ENCODE measurements at regions not wholly inside any gene's neighbourhood (a gene's known extent, or its start where the extent isn't known, plus 50 kb on each side); places are given as distances from the start of the nearest gene placed in this dataset.

DNA sequence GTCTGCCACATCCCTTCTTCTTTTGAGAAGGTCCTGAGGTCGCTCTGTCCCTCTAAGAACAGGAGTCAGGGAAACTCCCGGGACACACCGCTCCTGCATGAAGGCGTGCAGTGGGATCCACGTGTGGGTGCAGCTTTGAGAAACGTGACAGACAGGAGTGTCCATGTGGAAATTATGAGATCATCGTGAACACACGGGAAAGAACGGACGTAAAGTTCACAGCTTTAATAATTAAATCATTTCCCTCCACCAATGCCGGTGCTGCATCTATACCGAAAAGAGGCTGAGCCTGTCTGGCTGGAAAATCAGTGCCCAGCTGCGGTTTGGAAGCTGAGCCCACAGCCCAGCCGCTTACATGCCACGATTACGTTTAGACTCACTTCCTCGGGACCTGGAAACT, 372.4 kb upstream of the SALL3 start:
- no peak overlapping the region for H3K4me3 ChIP-seq (ENCODE audit: low read depth, low read length)
- TF ChIP-seq, protein P1, sequence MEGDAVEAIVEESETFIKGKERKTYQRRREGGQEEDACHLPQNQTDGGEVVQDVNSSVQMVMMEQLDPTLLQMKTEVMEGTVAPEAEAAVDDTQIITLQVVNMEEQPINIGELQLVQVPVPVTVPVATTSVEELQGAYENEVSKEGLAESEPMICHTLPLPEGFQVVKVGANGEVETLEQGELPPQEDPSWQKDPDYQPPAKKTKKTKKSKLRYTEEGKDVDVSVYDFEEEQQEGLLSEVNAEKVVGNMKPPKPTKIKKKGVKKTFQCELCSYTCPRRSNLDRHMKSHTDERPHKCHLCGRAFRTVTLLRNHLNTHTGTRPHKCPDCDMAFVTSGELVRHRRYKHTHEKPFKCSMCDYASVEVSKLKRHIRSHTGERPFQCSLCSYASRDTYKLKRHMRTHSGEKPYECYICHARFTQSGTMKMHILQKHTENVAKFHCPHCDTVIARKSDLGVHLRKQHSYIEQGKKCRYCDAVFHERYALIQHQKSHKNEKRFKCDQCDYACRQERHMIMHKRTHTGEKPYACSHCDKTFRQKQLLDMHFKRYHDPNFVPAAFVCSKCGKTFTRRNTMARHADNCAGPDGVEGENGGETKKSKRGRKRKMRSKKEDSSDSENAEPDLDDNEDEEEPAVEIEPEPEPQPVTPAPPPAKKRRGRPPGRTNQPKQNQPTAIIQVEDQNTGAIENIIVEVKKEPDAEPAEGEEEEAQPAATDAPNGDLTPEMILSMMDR (IDR thresholded peaks at IDR 0.05; ENCODE audit: insufficient read depth, low read length), result no peak

DNA sequence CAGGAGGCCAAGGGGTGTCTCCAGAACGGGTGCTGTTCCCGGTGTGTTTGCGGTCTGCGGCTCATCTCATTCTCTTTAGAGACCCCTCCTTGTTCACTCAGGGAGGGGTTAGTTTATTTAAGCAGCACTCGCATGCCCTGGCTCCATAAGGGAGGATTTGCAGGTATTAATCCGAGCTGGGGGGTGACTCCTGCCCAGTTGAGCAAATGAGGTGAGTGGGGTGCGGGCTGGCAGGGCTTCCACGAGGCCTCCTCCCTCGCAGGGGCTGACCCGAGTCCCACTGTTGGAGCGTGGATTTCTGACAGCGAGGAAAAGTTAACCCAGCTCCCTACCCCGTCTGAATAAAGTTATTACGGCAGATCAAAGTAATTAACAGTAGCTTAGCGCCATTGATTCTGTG, 371.8 kb upstream of the SALL3 start:
- TF ChIP-seq, protein P1 (IDR thresholded peaks at IDR 0.05; ENCODE audit: insufficient read depth, low read length), result no peak
- no peak overlapping the region for H3K4me3 ChIP-seq (ENCODE audit: low read depth, low read length)
- no peak for DNase-seq (ENCODE audit: low read depth)

More for the DNA sequence above, 372.4 kb upstream of the SALL3 start:
- no peak for DNase-seq (ENCODE audit: low read depth)

GRCh38 chr18:78610179-78610578, 369.4 kb upstream of the SALL3 start:
- TF ChIP-seq, protein P1 (IDR thresholded peaks at IDR 0.05; ENCODE audit: insufficient read depth, low read length), result no peak
- H3K4me3 ChIP-seq (ENCODE audit: low read depth, low read length), result no peak overlapping the region
- no peak for DNase-seq (ENCODE audit: low read depth)

- DNase-seq (ENCODE audit: low read depth), result no peak
- TF ChIP-seq, protein P1 (IDR thresholded peaks at IDR 0.05; ENCODE audit: insufficient read depth, low read length), result no peak
- no peak overlapping the region for H3K4me3 ChIP-seq (ENCODE audit: low read depth, low read length)
Measured at GRCh38 chr18:78611201-78611800, 368.3 kb upstream of the SALL3 start.

- no peak for DNase-seq (ENCODE audit: low read depth)
- TF ChIP-seq, protein P1 (IDR thresholded peaks at IDR 0.05; ENCODE audit: insufficient read depth, low read length), result no peak
Measured at GRCh38 chr18:78611869-78612268, 367.7 kb upstream of the SALL3 start.

DNA sequence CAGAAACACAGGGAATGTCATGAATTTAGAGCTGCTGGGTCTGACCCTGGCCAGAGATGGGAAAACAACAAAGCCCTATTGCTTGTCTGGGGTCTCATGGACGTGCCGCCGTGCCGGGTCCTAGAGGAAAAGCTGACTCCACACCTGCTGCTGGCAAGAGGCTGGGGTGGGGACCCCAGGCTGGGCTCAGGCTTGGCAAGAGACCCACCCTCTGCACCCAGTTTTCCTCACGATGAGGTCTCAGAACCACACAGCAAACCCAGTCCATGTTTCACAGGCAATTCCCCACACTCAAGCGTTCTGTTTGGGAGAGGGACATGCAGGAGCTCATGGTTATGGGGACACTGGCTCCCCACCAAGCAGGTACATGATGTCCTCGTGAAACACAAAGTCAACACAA, 367.3 kb upstream of the SALL3 start:
- no peak for DNase-seq (ENCODE audit: low read depth)
- TF ChIP-seq, protein P1 (IDR thresholded peaks at IDR 0.05; ENCODE audit: insufficient read depth, low read length), result no peak
- no peak overlapping the region for H3K4me3 ChIP-seq (ENCODE audit: low read depth, low read length)

More at GRCh38 chr18:78611869-78612268, 367.7 kb upstream of the SALL3 start:
- H3K4me3 ChIP-seq (ENCODE audit: low read depth, low read length), result no peak overlapping the region

DNA sequence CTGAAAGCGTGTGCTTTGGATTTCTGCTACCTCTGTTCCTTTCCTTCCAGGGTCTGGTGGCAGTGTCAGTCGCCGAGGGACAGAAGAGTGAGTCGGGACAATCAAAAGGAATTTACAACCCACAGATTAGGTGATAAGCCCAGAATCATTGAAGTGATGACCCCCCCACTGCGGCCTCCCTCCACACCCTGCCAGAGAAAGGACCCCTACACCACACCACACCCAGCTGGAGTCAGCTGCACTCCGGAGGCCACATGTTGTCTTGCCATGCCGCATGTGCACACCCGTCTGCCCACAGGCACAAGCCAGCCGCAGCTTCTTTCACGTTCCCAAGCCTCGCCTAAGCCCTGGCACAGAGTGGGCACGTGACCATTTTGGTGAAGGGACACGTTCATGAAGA, 366.8 kb upstream of the SALL3 start:
- H3K4me3 ChIP-seq (ENCODE audit: low read depth, low read length), result no peak overlapping the region
- TF ChIP-seq, protein P1 (IDR thresholded peaks at IDR 0.05; ENCODE audit: insufficient read depth, low read length), result no peak
- DNase-seq (ENCODE audit: low read depth), result no peak

All from fibroblast of the aortic adventitia (primary cell).